Epithelial cell of esophagus (primary cell): ENCODE measurements at regions not wholly inside any gene's neighbourhood (a gene's known extent, or its start where the extent isn't known, plus 50 kb on each side); places are given as distances from the start of the nearest gene placed in this dataset.

Source experiments
- DNase-seq: peaks from one replicate; pipeline ENCODE4 v3.0.0; 2010; ENCODE audit warnings: low read depth
- H3K4me3 ChIP-seq: 2 replicates; pipeline ENCODE4 v1.5.1; 2011; ENCODE audit warnings: mild to moderate bottlenecking, low read length, control low read depth
- TF ChIP-seq, protein P1 (sequence below): IDR thresholded peaks from 2 replicates; pipeline ENCODE4 v1.5.1; 2011; ENCODE audit warnings: low read depth, mild to moderate bottlenecking, low read length, control low read depth, inconsistent platforms; ENCODE audit not compliant: insufficient read depth; ENCODE audit errors: missing control alignments

DNA sequence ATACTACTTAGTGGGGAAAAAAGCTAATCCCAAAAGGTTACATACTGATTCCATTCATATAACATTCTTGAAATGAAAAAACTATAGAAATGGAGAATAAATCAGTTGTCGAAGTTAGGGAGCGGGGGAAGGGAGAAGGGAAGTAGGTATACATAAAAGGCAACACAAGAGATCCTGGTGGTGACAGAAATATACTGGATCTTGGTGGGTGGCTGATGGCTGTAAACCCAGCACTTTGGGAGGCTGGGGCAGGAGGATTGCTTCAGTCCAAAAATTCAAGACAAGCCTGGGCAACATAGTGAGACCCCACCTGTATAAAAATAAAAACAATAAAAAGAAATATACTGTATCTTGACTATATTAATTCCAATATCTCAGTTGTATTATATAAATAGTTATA lies 105.7 kb upstream of the LGSN start:
- H3K4me3 ChIP-seq = no peak overlapping the region
- TF ChIP-seq, protein P1, sequence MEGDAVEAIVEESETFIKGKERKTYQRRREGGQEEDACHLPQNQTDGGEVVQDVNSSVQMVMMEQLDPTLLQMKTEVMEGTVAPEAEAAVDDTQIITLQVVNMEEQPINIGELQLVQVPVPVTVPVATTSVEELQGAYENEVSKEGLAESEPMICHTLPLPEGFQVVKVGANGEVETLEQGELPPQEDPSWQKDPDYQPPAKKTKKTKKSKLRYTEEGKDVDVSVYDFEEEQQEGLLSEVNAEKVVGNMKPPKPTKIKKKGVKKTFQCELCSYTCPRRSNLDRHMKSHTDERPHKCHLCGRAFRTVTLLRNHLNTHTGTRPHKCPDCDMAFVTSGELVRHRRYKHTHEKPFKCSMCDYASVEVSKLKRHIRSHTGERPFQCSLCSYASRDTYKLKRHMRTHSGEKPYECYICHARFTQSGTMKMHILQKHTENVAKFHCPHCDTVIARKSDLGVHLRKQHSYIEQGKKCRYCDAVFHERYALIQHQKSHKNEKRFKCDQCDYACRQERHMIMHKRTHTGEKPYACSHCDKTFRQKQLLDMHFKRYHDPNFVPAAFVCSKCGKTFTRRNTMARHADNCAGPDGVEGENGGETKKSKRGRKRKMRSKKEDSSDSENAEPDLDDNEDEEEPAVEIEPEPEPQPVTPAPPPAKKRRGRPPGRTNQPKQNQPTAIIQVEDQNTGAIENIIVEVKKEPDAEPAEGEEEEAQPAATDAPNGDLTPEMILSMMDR = no peak
- DNase-seq = no peak

DNA sequence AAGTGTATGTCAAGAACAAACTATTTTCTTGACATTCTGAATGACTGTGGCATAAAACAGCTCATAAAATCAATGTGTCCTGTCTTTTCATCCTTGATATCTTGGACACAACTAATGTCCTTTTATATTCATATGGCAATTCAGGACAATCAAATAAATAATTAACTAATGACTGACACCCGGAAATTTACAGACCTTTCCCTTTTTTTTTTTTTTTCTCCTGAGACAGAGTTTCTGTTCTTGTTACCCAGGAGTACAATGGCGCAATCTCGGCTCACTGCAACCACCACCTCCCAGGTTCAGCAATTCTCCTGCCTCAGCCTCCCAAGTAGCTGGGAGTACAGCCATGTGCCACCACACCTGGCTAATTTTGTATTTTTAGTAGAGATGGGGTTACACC lies 107.1 kb upstream of the LGSN start:
- DNase-seq = no peak
- TF ChIP-seq, protein P1 = no peak
- H3K4me3 ChIP-seq = no peak overlapping the region

DNA sequence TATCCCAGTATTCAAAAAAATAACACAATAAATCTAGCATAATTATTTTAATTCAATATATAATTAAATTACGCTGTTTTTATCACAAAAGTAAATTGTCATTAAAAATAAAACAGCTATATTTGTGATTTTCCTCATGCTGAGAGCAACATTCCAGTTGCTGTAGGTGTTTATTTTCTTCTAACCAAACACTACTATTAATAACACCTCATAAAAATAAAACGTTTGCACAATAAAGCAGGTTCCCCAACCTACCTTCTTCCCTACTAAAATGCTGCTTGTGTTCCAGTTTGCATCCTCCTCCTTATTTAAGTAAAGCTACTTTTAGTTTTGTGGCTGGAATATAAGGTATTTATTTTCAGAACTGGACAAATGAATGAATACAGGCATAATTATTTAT lies 108.2 kb upstream of the LGSN start:
- no peak overlapping the region for H3K4me3 ChIP-seq
- DNase-seq = no peak
- TF ChIP-seq, protein P1 = no peak

DNA sequence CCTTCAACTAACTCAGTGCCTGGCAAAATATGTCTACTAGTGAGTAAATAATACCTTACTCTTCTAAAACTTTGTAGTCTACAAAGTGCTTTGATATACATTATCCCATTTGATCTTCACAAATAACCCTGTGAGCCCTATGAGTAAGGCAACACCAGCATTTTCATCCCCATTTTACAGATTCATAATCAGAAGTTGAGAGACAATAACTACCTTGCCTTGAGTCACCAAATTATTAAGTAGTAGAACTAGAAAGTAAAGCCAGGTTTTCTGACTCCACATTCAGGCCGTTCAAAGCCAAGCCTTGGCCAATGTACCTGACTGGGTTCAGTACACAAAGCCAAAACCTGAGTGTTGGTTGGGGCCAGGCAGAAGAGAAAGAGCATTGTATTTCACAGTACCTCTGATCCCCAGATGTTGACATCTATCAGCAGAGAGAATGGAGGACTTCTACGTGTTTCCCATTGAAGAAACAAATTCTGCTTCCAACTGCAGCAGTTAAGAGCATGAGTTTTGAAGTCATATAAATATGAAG lies 111.3 kb upstream of the LGSN start:
- no peak for DNase-seq
- TF ChIP-seq, protein P1 = no peak
- H3K4me3 ChIP-seq = no peak overlapping the region

DNA sequence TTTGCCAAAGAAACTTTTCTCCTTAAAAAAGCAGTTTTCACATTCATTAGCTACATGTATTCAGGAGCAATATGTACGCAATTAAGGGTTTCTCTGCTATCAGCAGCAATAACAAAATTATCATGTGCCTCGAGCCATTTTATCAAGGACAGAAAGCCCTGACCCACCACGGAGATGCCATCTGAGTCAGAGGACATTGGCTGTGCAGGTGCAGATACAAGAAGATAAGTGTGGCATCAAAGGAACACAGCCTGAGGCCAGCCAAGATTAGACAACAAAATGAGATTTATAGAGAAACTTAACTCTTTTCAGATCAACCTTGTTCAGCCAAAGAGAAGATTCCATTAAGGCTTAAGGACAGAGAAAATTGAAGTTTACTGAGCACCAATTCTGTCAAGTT lies 115.2 kb upstream of the LGSN start:
- TF ChIP-seq, protein P1 = no peak
- DNase-seq = no peak
- H3K4me3 ChIP-seq = no peak overlapping the region

DNA sequence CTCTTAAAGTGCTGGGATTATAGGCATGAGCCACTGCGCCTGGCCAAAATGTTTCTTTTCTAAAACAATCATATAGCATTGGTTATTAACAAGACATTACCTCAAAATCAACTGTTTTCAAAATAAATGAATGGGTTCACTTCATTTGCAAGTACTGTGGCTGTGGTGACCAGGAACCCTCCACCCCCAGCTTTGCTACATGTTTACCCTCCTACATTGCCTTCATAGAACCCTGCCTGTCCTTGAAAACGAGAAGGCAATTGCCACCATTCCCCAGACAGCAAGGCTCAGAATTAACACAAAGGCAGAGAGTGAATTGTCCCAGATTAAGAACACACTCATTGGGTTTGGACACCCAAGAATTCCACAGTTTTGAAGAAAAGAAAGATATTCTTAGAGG lies 116.6 kb upstream of the LGSN start:
- H3K4me3 ChIP-seq = no peak overlapping the region
- TF ChIP-seq, protein P1 = no peak
- DNase-seq = no peak

DNA sequence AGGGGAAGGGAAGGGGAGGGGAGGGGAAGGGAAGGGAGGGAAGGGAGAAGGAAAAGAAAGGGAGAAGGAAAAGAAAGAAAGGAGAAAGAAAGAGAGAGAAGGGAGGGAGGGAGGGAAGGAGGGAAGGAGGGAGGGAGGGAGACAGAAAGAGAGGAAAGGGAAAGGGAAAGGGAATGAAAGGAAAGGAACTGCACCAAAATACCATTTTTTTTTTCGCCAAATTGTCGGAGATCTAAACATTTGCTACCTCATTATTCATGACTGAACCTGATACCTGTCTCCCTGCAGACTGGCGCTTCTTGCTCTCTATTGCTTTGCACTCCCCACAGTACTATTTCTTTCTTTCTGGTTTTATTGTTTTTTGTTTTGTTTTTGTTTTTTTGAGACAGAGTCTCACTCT lies 117.3 kb upstream of the LGSN start:
- H3K4me3 ChIP-seq = no peak overlapping the region
- DNase-seq = no peak
- TF ChIP-seq, protein P1 = no peak
